Spleen (tissue), 11 donors: ENCODE measurements at regions not wholly inside any gene's neighbourhood (a gene's known extent, or its start where the extent isn't known, plus 50 kb on each side); places are given as distances from the start of the nearest gene placed in this dataset.

ENCODE experiments used
- DNase-seq: peaks from one replicate; pipeline ENCODE4 v3.0.0-alpha.2; 2020
- H3K27ac ChIP-seq, 8 donors: fragments of 200-600 bp; sonication (generic) in 7 of 8; 1 replicate in 4 of 8; 2 replicates in 4 of 8; pipeline versions ENCODE4 v1.5.0 to v1.8.0; 2016 to 2021; ENCODE audit warnings: inconsistent platforms in 4 of 8, mild to moderate bottlenecking in 4 of 8, moderate library complexity in 1 of 8
- H3K27me3 ChIP-seq, 7 donors: fragments of 200-600 bp; sonication (generic) in 6 of 7; replicated peaks in 1 of 7; 1 replicate in 4 of 7; 2 replicates in 3 of 7; pipeline versions ENCODE4 v1.5.0 to v1.8.0; 2016 to 2021; ENCODE audit warnings: inconsistent platforms in 3 of 7, mild to moderate bottlenecking in 1 of 7
- H3K36me3 ChIP-seq, 6 donors: fragments of 200-600 bp; sonication (generic) in 5 of 6; 1 replicate in 4 of 6; 2 replicates in 2 of 6; pipeline versions ENCODE4 v1.5.0 to v1.8.0; 2016 to 2021; ENCODE audit warnings: inconsistent platforms in 2 of 6
- H3K4me1 ChIP-seq, 6 donors: fragments of 200-600 bp; sonication (generic) in 5 of 6; 1 replicate in 3 of 6; 2 replicates in 3 of 6; pipeline versions ENCODE4 v1.5.0 to v1.8.0; 2016 to 2021; ENCODE audit warnings: inconsistent platforms in 3 of 6
- H3K4me3 ChIP-seq, 8 donors: fragments of 200-600 bp; sonication (generic) in 7 of 8; 1 replicate in 4 of 8; 2 replicates in 4 of 8; pipeline versions ENCODE4 v1.5.0 to v1.8.0; 2016 to 2021; ENCODE audit warnings: inconsistent platforms in 4 of 8, mild to moderate bottlenecking in 4 of 8, moderate library complexity in 2 of 8
- H3K9me3 ChIP-seq, 8 donors: fragments of 200-600 bp; sonication (generic) in 7 of 8; 1 replicate in 4 of 8; 2 replicates in 4 of 8; pipeline versions ENCODE4 v1.5.0 to v1.8.0; 2016 to 2021; ENCODE audit warnings: inconsistent platforms in 4 of 8
- CTCF ChIP-seq, 11 experiments: fragments of 200-600 bp in 7 of 11; fragments of 450-650 bp in 4 of 11; sonication (generic) in 4 of 11; IDR thresholded peaks in 8 of 11; conservative IDR thresholded peaks in 3 of 11; 1 replicate in 7 of 11; 2 replicates in 4 of 11; pipeline versions ENCODE4 v1.4.0 to v1.8.0; 2016 to 2021; ENCODE audit warnings: antibody characterized with exemption in 11 of 11, inconsistent platforms in 4 of 11, mild to moderate bottlenecking in 1 of 11
- POLR2A ChIP-seq, 3 donors: fragments of 450-650 bp; IDR thresholded peaks; one replicate each; pipeline ENCODE4 v1.5.1; 2017; ENCODE audit warnings: antibody characterized with exemption in 3 of 3, mild to moderate bottlenecking in 1 of 3
- POLR2AphosphoS5 ChIP-seq, 3 donors: sonication (generic); formaldehyde crosslinking; IDR thresholded peaks; one replicate each; pipeline ENCODE4 v1.5.1; 2017; ENCODE audit warnings: antibody characterized with exemption in 3 of 3
- WGBS, 5 donors: extraction: QIAGEN DNeasy Blood & Tissue Kit in 3 of 5; methylation state at CpG; one replicate each; pipeline versions ENCODE4 v1.1.5 to v1.1.7; 2013 to 2018; 5-methylcytosine and 5-hydroxymethylcytosine counted together
- intact Hi-C: fragments of 100-400 bp; cut with DNase I; formaldehyde crosslinking; loops from one replicate; pipeline ENCODE4 v1.15.0; 2023; ENCODE audit warnings: low total_unique reads
- donor health status: healthy with polysubstance abuse.
- donor health status: DM: no; HTN: no; CAD: no; lungs with moderate emphysema.
- donor health status: DM: no; HTN: no; CAD: no.
- donor health status: Bipolar disorder and iron deficiency.
- donor health status: healthy.
- donor health status: DM: no; HTN: no; CAD: no.
- donor health status: DM: yes; HTN: yes; CAD: no.

GRCh38 chr7:42672339-42672999 lies 239.4 kb downstream of the C7orf25 start:
- H3K4me1 ChIP-seq, result no peaks in the 10 kb centered on the region
- H3K9me3 ChIP-seq, result peaks cover 0 to 3% (median 1%) of the 10 kb centered on the region in 8 donors
- no peak for DNase-seq
- WGBS, 5 donors, result 33 to 43% (median 40%) methylated on average over 2 of the region's 2 CpGs
- no peaks in the 10 kb centered on the region for H3K27me3 ChIP-seq
- intact Hi-C loops, result no loop called here
- no peak overlapping the region for H3K4me3 ChIP-seq
- TF ChIP-seq POLR2AphosphoS5 (IDR thresholded peaks at IDR 0.05), result no peak
- TF ChIP-seq POLR2A (IDR thresholded peaks at IDR 0.05), result no peak
- TF ChIP-seq CTCF (IDR thresholded peaks at IDR 0.05 in 8 of 11, conservative IDR thresholded peaks at IDR 0.05 in 3 of 11), result no peak
- no peaks in the 10 kb centered on the region for H3K36me3 ChIP-seq
- no peak overlapping the region for H3K27ac ChIP-seq

GRCh38 chr7:42671627-42672026 lies 240.2 kb downstream of the C7orf25 start:
- DNase-seq, result no peak
- Histone ChIP-seq H3K4me3 (no peak overlapping the region), H3K4me1 (no peaks in the 10 kb centered on the region), H3K27ac (no peak overlapping the region), H3K36me3 (no peaks in the 10 kb centered on the region), H3K9me3 (peaks cover 0 to 11% (median 10%) of the 10 kb centered on the region in 8 donors), H3K27me3 (no peaks in the 10 kb centered on the region)
- WGBS, 5 donors, result 52 to 67% (median 61%) methylated on average over 1 of the region's 1 CpG
- TF ChIP-seq CTCF (IDR thresholded peaks at IDR 0.05 in 8 of 11, conservative IDR thresholded peaks at IDR 0.05 in 3 of 11) (no peak), POLR2A (IDR thresholded peaks at IDR 0.05) (no peak)
- intact Hi-C loops, result no loop called here

- 59 to 88% (median 73%) methylated on average over 3 of the region's 3 CpGs for WGBS, 5 donors
- Histone ChIP-seq H3K27me3 (no peaks in the 10 kb centered on the region), H3K27ac (no peak overlapping the region), H3K4me3 (no peak overlapping the region), H3K9me3 (peaks cover 0 to 30% (median 19%) of the 10 kb centered on the region in 8 donors), H3K36me3 (no peaks in the 10 kb centered on the region), H3K4me1 (no peaks in the 10 kb centered on the region)
- TF ChIP-seq POLR2AphosphoS5 (IDR thresholded peaks at IDR 0.05), result no peak
- TF ChIP-seq CTCF (IDR thresholded peaks at IDR 0.05 in 8 of 11, conservative IDR thresholded peaks at IDR 0.05 in 3 of 11), result no peak
- no peak for DNase-seq
- intact Hi-C loops, result no loop called here
Observed at GRCh38 chr7:42666994-42667393, 244.9 kb downstream of the C7orf25 start.

- 88 to 96% (median 95%) methylated on average over 1 of the region's 1 CpG for WGBS, 5 donors
- DNase-seq, result no peak
- TF ChIP-seq POLR2A (IDR thresholded peaks at IDR 0.05) (no peak), CTCF (IDR thresholded peaks at IDR 0.05 in 8 of 11, conservative IDR thresholded peaks at IDR 0.05 in 3 of 11) (no peak), POLR2AphosphoS5 (IDR thresholded peaks at IDR 0.05) (no peak)
- Histone ChIP-seq H3K27ac (no peak overlapping the region), H3K4me3 (no peak overlapping the region), H3K9me3 (peaks cover 0 to 37% (median 19%) of the 10 kb centered on the region in 8 donors), H3K4me1 (no peaks in the 10 kb centered on the region), H3K27me3 (no peaks in the 10 kb centered on the region), H3K36me3 (no peaks in the 10 kb centered on the region)
- intact Hi-C loops, result no loop called here
Observed at GRCh38 chr7:42662862-42663261, 249.0 kb downstream of the C7orf25 start.
